SK-N-SH treated with all-trans-retinoic acid at 6 μM for 48 hours (cell line): ENCODE measurements at regions not wholly inside any gene's neighbourhood (a gene's known extent, or its start where the extent isn't known, plus 50 kb on each side); places are given as distances from the start of the nearest gene placed in this dataset.
"Not testable (repeated sequence)": the region's sequence is repeated elsewhere in the genome, so short reads cannot be mapped to it uniquely, and the experiment has no call there.

Experiments
- ATAC-seq: fragments of 200-7000 bp; cut with Tn5 transposase; 3 replicates; pipeline ENCODE4 v1.9.1; 2020; ENCODE audit warnings: mild to moderate bottlenecking, moderate library complexity
- ARNTL ChIP-seq: fragments of 450-650 bp; formaldehyde crosslinking; IDR thresholded peaks from 2 replicates; pipeline ENCODE4 v1.5.0; 2020; ENCODE audit warnings: low read depth, mild to moderate bottlenecking, moderate library complexity, borderline replicate concordance
- BACH2 ChIP-seq: fragments of 250-450 bp; sonication (Bioruptor Pico); IDR thresholded peaks from 2 replicates; pipeline ENCODE4 v1.9.0; 2021; ENCODE audit warnings: mild to moderate bottlenecking, borderline replicate concordance
- CREB5 ChIP-seq: fragments of 250-450 bp; sonication (Bioruptor Pico); IDR thresholded peaks from 2 replicates; pipeline ENCODE4 v1.5.1; 2020; ENCODE audit warnings: low read depth, mild to moderate bottlenecking, moderate library complexity
- CSDC2 ChIP-seq: fragments of 250-450 bp; sonication (Bioruptor Pico); IDR thresholded peaks from 2 replicates; pipeline ENCODE4 v1.5.0; 2020; ENCODE audit warnings: mild to moderate bottlenecking, moderate library complexity
- CSRNP3 ChIP-seq: fragments of 250-450 bp; sonication (Bioruptor Pico); IDR thresholded peaks from 2 replicates; pipeline ENCODE4 v1.5.1; 2021; ENCODE audit warnings: mild to moderate bottlenecking, moderate library complexity
- ESRRG ChIP-seq: fragments of 250-450 bp; sonication (Bioruptor Pico); IDR thresholded peaks from 2 replicates; pipeline ENCODE4 v1.6.1; 2021; ENCODE audit warnings: mild to moderate bottlenecking
- GLIS3 ChIP-seq: fragments of 250-450 bp; sonication (Bioruptor Pico); IDR thresholded peaks from 2 replicates; pipeline ENCODE4 v1.5.0; 2020; ENCODE audit warnings: mild to moderate bottlenecking, moderate library complexity
- ISL1 ChIP-seq: fragments of 250-450 bp; sonication (Bioruptor Pico); IDR thresholded peaks from 2 replicates; pipeline ENCODE4 v2.1.2; 2022; ENCODE audit warnings: mild to moderate bottlenecking, moderate library complexity
- OSR1 ChIP-seq: fragments of 250-450 bp; sonication (Bioruptor Pico); IDR thresholded peaks from 2 replicates; pipeline ENCODE4 v1.8.0; 2022; ENCODE audit warnings: moderate library complexity, mild to moderate bottlenecking, inconsistent platforms
- PPARA ChIP-seq: fragments of 250-450 bp; sonication (Bioruptor Pico); IDR thresholded peaks from 2 replicates; pipeline ENCODE4 v1.5.0; 2020; ENCODE audit warnings: mild to moderate bottlenecking, borderline replicate concordance
- RARB ChIP-seq: fragments of 250-450 bp; sonication (Bioruptor Pico); IDR thresholded peaks from 2 replicates; pipeline ENCODE4 v1.8.0; 2021; ENCODE audit warnings: mild to moderate bottlenecking, moderate library complexity
- SNAI2 ChIP-seq: fragments of 250-450 bp; sonication (Bioruptor Pico); IDR thresholded peaks from 2 replicates; pipeline ENCODE4 v1.5.0; 2020; ENCODE audit warnings: mild to moderate bottlenecking, moderate library complexity
- TCF4 ChIP-seq: fragments of 250-450 bp; sonication (Bioruptor Pico); IDR thresholded peaks from 2 replicates; pipeline ENCODE4 v1.8.0; 2021; ENCODE audit warnings: mild to moderate bottlenecking, moderate library complexity, borderline replicate concordance
- TSHZ2 ChIP-seq: fragments of 250-450 bp; sonication (Bioruptor Pico); IDR thresholded peaks from 2 replicates; pipeline ENCODE4 v1.5.0; 2020; ENCODE audit warnings: mild to moderate bottlenecking, moderate library complexity
- ZC3H10 ChIP-seq: fragments of 250-450 bp; sonication (Bioruptor Pico); IDR thresholded peaks from 2 replicates; pipeline ENCODE4 v1.5.1; 2021; ENCODE audit warnings: mild to moderate bottlenecking, moderate library complexity
- ZFP3 ChIP-seq: fragments of 250-450 bp; sonication (Bioruptor Pico); IDR thresholded peaks from 2 replicates; pipeline ENCODE4 v1.5.0; 2020; ENCODE audit warnings: mild to moderate bottlenecking, moderate library complexity
- ZFP30 ChIP-seq: fragments of 450-650 bp; formaldehyde crosslinking; IDR thresholded peaks from 2 replicates; pipeline ENCODE4 v1.5.0; 2022; ENCODE audit warnings: mild to moderate bottlenecking, moderate library complexity
- ZNF565 ChIP-seq: fragments of 450-650 bp; formaldehyde crosslinking; conservative IDR thresholded peaks from 2 replicates; pipeline ENCODE4 v1.5.0; 2020; ENCODE audit warnings: low read depth, mild to moderate bottlenecking, moderate library complexity
- ZNF8 ChIP-seq: fragments of 450-650 bp; formaldehyde crosslinking; IDR thresholded peaks from 2 replicates; pipeline ENCODE4 v1.5.0; 2020; ENCODE audit warnings: mild to moderate bottlenecking, moderate library complexity
- TF ChIP-seq, protein P1 (sequence below): fragments of 250-450 bp; sonication (Bioruptor Pico); IDR thresholded peaks from 2 replicates; pipeline ENCODE4 v1.8.0; 2020; ENCODE audit warnings: mild to moderate bottlenecking, moderate library complexity, borderline replicate concordance
- TF ChIP-seq, protein P2 (sequence below): fragments of 250-450 bp; sonication (Bioruptor Pico); IDR thresholded peaks from 2 replicates; pipeline ENCODE4 v1.8.0; 2021; ENCODE audit warnings: low read depth, mild to moderate bottlenecking, moderate library complexity, borderline replicate concordance

GRCh38 chr6:81606965-81607381 lies 145.5 kb downstream of the TENT5A start:
- ATAC-seq: peak; percentile 79
- peak; percentile 48 for TF ChIP-seq ISL1 (CRISPR knock-in tag)
- no peak for TF ChIP-seq CSRNP3 (CRISPR knock-in tag)

GRCh38 chr6:81605526-81605925 lies 147.0 kb downstream of the TENT5A start:
- no peak for ATAC-seq
- TF ChIP-seq GLIS3 (CRISPR knock-in tag) (no peak), PPARA (CRISPR knock-in tag) (no peak), ISL1 (CRISPR knock-in tag) (no peak), ESRRG (no peak)

- no peak for ATAC-seq
- TF ChIP-seq CSDC2 (CRISPR knock-in tag): no peak
- no peak for TF ChIP-seq ARNTL (CRISPR knock-in tag)
- no peak for TF ChIP-seq BACH2
- TF ChIP-seq TCF4 (CRISPR knock-in tag): no peak
- TF ChIP-seq, protein P1, sequence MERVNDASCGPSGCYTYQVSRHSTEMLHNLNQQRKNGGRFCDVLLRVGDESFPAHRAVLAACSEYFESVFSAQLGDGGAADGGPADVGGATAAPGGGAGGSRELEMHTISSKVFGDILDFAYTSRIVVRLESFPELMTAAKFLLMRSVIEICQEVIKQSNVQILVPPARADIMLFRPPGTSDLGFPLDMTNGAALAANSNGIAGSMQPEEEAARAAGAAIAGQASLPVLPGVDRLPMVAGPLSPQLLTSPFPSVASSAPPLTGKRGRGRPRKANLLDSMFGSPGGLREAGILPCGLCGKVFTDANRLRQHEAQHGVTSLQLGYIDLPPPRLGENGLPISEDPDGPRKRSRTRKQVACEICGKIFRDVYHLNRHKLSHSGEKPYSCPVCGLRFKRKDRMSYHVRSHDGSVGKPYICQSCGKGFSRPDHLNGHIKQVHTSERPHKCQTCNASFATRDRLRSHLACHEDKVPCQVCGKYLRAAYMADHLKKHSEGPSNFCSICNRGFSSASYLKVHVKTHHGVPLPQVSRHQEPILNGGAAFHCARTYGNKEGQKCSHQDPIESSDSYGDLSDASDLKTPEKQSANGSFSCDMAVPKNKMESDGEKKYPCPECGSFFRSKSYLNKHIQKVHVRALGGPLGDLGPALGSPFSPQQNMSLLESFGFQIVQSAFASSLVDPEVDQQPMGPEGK (CRISPR knock-in tag): no peak
- TF ChIP-seq ZC3H10: no peak
- no peak for TF ChIP-seq OSR1 (CRISPR knock-in tag)
- TF ChIP-seq, all 23 proteins: peak for 0
Observed at GRCh38 chr6:81601918-81602317, 150.6 kb downstream of the TENT5A start.

- not testable (repeated sequence) for ATAC-seq
Observed at GRCh38 chr6:81600488-81600887, 152.0 kb downstream of the TENT5A start.

DNA sequence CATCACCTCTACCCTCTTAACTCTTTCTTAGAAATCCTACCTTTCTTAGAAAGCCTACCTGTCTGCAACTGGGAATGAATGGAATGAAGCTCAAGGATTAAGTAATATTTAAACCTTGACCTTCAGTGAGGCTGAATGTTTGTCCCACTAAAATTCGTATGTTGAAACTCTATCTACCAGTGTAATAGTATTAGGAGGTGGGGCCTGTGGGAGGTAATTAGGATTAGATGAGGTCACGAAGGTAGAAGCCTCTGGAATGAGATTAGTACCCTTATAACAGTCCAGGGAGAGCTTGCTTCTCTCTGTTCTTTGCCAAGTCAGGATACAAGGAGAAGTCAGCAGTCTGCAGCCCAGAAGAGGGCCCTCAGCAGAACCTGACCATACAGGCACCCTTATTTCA lies 158.0 kb downstream of the TENT5A start:
- no peak for TF ChIP-seq ZFP30 (CRISPR knock-in tag)
- no peak for TF ChIP-seq ZFP3 (CRISPR knock-in tag)
- no peak for TF ChIP-seq ZNF8 (CRISPR knock-in tag)
- no peak for TF ChIP-seq TSHZ2 (CRISPR knock-in tag)
- no peak for TF ChIP-seq RARB (CRISPR knock-in tag)
- TF ChIP-seq, protein P1 (CRISPR knock-in tag): no peak
- no peak for TF ChIP-seq CSRNP3 (CRISPR knock-in tag)
- TF ChIP-seq, protein P2, sequence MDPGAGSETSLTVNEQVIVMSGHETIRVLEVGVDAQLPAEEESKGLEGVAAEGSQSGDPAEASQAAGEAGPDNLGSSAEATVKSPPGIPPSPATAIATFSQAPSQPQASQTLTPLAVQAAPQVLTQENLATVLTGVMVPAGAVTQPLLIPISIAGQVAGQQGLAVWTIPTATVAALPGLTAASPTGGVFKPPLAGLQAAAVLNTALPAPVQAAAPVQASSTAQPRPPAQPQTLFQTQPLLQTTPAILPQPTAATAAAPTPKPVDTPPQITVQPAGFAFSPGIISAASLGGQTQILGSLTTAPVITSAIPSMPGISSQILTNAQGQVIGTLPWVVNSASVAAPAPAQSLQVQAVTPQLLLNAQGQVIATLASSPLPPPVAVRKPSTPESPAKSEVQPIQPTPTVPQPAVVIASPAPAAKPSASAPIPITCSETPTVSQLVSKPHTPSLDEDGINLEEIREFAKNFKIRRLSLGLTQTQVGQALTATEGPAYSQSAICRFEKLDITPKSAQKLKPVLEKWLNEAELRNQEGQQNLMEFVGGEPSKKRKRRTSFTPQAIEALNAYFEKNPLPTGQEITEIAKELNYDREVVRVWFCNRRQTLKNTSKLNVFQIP (CRISPR knock-in tag): no peak
- no peak for TF ChIP-seq ISL1 (CRISPR knock-in tag)
- TF ChIP-seq ESRRG: no peak
- TF ChIP-seq SNAI2: no peak
- no peak for TF ChIP-seq CSDC2 (CRISPR knock-in tag)
- TF ChIP-seq CREB5: no peak
- TF ChIP-seq ZNF565 (CRISPR knock-in tag): no peak
- no peak for TF ChIP-seq BACH2
- no peak for TF ChIP-seq TCF4 (CRISPR knock-in tag)
- no peak for ATAC-seq
